A673 (cell line): ENCODE measurements at regions not wholly inside any gene's neighbourhood (a gene's known extent, or its start where the extent isn't known, plus 50 kb on each side); places are given as distances from the start of the nearest gene placed in this dataset.

Source experiments
- CTCF ChIP-seq: fragments of 300-800, 200-600 bp; sonication (generic); conservative IDR thresholded peaks from 2 replicates; pipeline ENCODE4 v1.5.1; 2017; ENCODE audit warnings: low read depth, mild to moderate bottlenecking, antibody characterized with exemption, low read length, moderate library complexity, mixed read lengths
- EZH2 ChIP-seq: fragments of 200-600 bp; sonication (generic); IDR thresholded peaks from 2 replicates; pipeline ENCODE4 v1.6.1; 2017; ENCODE audit warnings: borderline replicate concordance, low read depth, mild to moderate bottlenecking, mixed read lengths, antibody characterized with exemption, low read length; ENCODE audit not compliant: poor library complexity, severe bottlenecking

- no peak for TF ChIP-seq CTCF
- no peak for TF ChIP-seq EZH2
These were observed 91.3 kb upstream of the MAGEC2 start for GRCh38 chrX:142296421-142296820.
